AG04450 (cell line): ENCODE measurements at regions not wholly inside any gene's neighbourhood (a gene's known extent, or its start where the extent isn't known, plus 50 kb on each side); places are given as distances from the start of the nearest gene placed in this dataset.

Experiments used
- CTCF ChIA-PET: fragments of 300-600, 350-600 bp; formaldehyde crosslinking; extraction: SDS; loops from one replicate; lab custom pipeline; 2022; ENCODE audit warnings: antibody characterized with exemption, inconsistent platforms; lab: Charles Lee
- POLR2A ChIA-PET: fragments of 350-600 bp; formaldehyde crosslinking; extraction: SDS; loops from one replicate; lab custom pipeline; 2021; ENCODE audit warnings: antibody characterized with exemption, inconsistent platforms; lab: Yijun Ruan, JAX
- DNase-seq: peaks from one replicate; pipeline ENCODE4 v3.0.0-alpha.2; 2011; ENCODE audit warnings: low read depth, low spot score
- H3K27ac ChIP-seq: one replicate; pipeline ENCODE4 v1.5.1; 2012; ENCODE audit warnings: low read depth, low read length, control low read depth
- H3K27me3 ChIP-seq: one replicate; pipeline ENCODE4 v1.6.0; 2012; ENCODE audit warnings: low read length; ENCODE audit not compliant: control insufficient read depth, insufficient read depth
- H3K4me3 ChIP-seq: 2 replicates; pipeline ENCODE4 v1.5.1; 2011; ENCODE audit warnings: mild to moderate bottlenecking, low read depth, low read length, control low read depth
- H3K9me3 ChIP-seq: 2 replicates; pipeline ENCODE4 v1.5.1; 2012; ENCODE audit warnings: low read length; ENCODE audit not compliant: control insufficient read depth, insufficient read depth
- CTCF ChIP-seq: IDR thresholded peaks from 2 replicates; pipeline ENCODE4 v1.5.1; 2011; ENCODE audit warnings: low read depth, low read length, control low read depth, inconsistent platforms

DNA sequence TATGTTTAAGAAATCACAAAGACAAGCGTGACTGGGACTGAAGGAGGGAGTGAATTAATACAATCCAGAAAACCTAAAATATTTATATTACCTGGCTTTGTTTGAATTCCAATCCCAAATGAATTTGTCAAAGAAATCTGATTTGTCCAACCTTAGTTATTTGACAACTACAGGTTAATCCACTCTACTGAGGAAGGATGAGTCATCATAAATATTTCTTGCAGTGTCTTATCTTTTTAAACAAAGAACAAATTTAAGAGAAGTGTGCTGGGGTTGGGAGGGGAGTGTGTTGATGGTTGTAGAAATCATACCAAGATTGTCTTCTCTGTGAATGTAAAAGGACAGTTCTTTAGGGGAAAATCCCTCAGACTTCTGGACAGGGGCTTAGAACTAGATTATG lies 1106.3 kb upstream of the SLC39A10 start:
- Histone ChIP-seq H3K27ac (no peak overlapping the region), H3K4me3 (no peak overlapping the region), H3K27me3 (no peaks in the 10 kb centered on the region), H3K9me3 (peaks cover 8% of the 10 kb centered on the region)
- TF ChIP-seq CTCF, result no peak
- ChIA-PET CTCF (no interaction called here), POLR2A (no interaction called here)
- no peak for DNase-seq

- Histone ChIP-seq H3K9me3 (peaks cover 8% of the 10 kb centered on the region), H3K27me3 (no peaks in the 10 kb centered on the region), H3K4me3 (no peak overlapping the region), H3K27ac (no peak overlapping the region)
- TF ChIP-seq CTCF, result no peak
- no peak for DNase-seq
- ChIA-PET POLR2A (no interaction called here), CTCF (no interaction called here)
Observed at GRCh38 chr2:194549387-194549786, 1107.6 kb upstream of the SLC39A10 start.

DNA sequence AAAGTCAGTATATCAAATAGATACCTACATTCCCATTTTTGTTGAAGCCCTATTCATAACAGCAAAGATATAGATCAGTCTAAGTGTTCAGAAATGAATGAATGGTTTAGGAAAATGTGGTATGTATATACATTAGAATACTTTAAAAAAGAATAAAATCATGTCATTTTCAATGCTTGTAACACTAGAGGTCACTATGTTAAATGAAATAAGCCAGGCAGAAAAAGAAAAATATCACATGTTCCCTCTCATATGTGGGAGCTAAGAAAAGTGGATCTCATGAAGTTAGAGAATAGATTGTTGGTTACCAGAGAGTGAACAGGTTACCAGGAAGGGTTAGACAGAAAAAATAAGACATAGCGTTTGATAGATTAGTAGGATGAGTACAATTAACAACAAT lies 1111.0 kb upstream of the SLC39A10 start:
- ChIA-PET POLR2A (no interaction called here), CTCF (interaction anchor here (0.6 to 1.1 kb wide), 2 partner anchors 1274 to 1522 kb away, joined by 3 read pairs; partner anchors contain the start of gene DNAH7)
- no peak overlapping the region for H3K27ac ChIP-seq
- DNase-seq, result no peak
- H3K4me3 ChIP-seq, result no peak overlapping the region
- TF ChIP-seq CTCF, result no peak
- peaks cover 8% of the 10 kb centered on the region for H3K9me3 ChIP-seq
- no peaks in the 10 kb centered on the region for H3K27me3 ChIP-seq

GRCh38 chr2:194539425-194539824 lies 1117.6 kb upstream of the SLC39A10 start:
- DNase-seq, result no peak
- no peak for TF ChIP-seq CTCF
- Histone ChIP-seq H3K4me3 (no peak overlapping the region), H3K27ac (no peak overlapping the region), H3K27me3 (no peaks in the 10 kb centered on the region), H3K9me3 (peaks cover 4% of the 10 kb centered on the region)
- ChIA-PET POLR2A (no interaction called here), CTCF (no interaction called here)

DNA sequence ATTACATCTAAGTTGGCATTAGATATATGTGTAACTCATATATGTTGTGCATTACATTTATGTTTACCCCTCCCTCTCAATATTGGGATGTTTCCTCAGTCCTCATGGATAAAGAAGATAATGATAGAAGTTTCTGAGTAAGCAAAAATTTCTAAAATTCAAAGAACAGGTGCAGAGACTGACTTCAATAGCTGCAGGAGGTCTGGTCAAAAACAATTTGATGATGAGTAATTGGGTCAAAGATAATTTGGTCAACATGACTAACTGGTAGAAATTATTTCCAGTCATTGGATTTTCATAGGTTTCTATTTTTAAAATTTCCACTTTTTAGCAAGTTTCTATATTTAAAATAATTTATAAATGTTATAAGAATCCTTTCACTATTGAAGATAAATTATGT lies 1130.9 kb upstream of the SLC39A10 start:
- ChIA-PET POLR2A (no interaction called here), CTCF (no interaction called here)
- H3K9me3 ChIP-seq, result no peaks in the 10 kb centered on the region; the same call in 1 of the 2 replicates
- no peak for DNase-seq
- no peak overlapping the region for H3K4me3 ChIP-seq
- no peak overlapping the region for H3K27ac ChIP-seq
- H3K27me3 ChIP-seq, result no peaks in the 10 kb centered on the region
- TF ChIP-seq CTCF, result no peak
